GM12878 (cell line): ENCODE measurements at regions not wholly inside any gene's neighbourhood (a gene's known extent, or its start where the extent isn't known, plus 50 kb on each side); places are given as distances from the start of the nearest gene placed in this dataset.

Source experiments
- ATAC-seq: fragments of 200-7000 bp; cut with Tn5 transposase; 3 replicates; pipeline ENCODE4 v1.9.1; 2020; ENCODE audit warnings: mild to moderate bottlenecking, moderate library complexity
- BruUV-seq: library from RNA; stranded (reverse); fragments of 400-500 nt; replicated peaks from 2 replicates; lab custom pipeline; 2021; lab: Mats Ljungman, UMichigan
- CTCF ChIA-PET: fragments of 300-600 bp; sonication (Branson Sonifier 250); formaldehyde crosslinking; extraction: SDS; loops from one replicate; lab custom pipeline; 2021; ENCODE audit warnings: inconsistent platforms; lab: Yijun Ruan, JAX
- POLR2A ChIA-PET: fragments of 350-600 bp; formaldehyde crosslinking; extraction: SDS; loops from one replicate; lab custom pipeline; 2021; ENCODE audit warnings: inconsistent platforms; lab: Charles Lee
- RAD21 ChIA-PET: fragments of 300-600 bp; sonication (Branson Sonifier 250); formaldehyde crosslinking; loops from one replicate; lab custom pipeline; 2023; ENCODE audit warnings: antibody characterized with exemption; ENCODE audit not compliant: unreplicated experiment; lab: Charles Lee
- SMC1A ChIA-PET: fragments of 300-600 bp; sonication (Branson Sonifier 250); formaldehyde crosslinking; loops from one replicate; lab custom pipeline; 2023; ENCODE audit not compliant: unreplicated experiment, uncharacterized antibody; lab: Charles Lee
- DNase-seq: peaks from one replicate; pipeline ENCODE4 v3.0.0-alpha.2; 2011; ENCODE audit warnings: low read depth, low spot score
- FAIRE-seq: peaks from 3 replicates; lab custom pipeline; 2011; peaks lifted over from hg19 to GRCh38; lab: Jason Lieb, UNC
- H2AFZ ChIP-seq: 2 replicates; pipeline ENCODE4 v1.6.0; 2011; ENCODE audit warnings: low read depth, low read length, control low read depth; ENCODE audit not compliant: control insufficient read depth
- H3K27ac ChIP-seq: 2 replicates; pipeline ENCODE4 v1.5.1; 2011; ENCODE audit warnings: control low read depth; ENCODE audit not compliant: control insufficient read depth, insufficient read depth
- H3K27me3 ChIP-seq, 2 experiments: replicated peaks in 1 of 2; 2 replicates each; pipeline versions ENCODE4 v1.6.0 to v1.6.1; 2011; ENCODE audit warnings: low read length in 1 of 2; ENCODE audit not compliant: control insufficient read depth in 2 of 2, insufficient read depth in 2 of 2
- H3K36me3 ChIP-seq, 2 experiments: 2 replicates each; pipeline ENCODE4 v1.5.1; 2011; ENCODE audit warnings: low read length in 1 of 2; ENCODE audit not compliant: control insufficient read depth in 2 of 2, insufficient read depth in 2 of 2
- H3K4me1 ChIP-seq: 2 replicates; pipeline ENCODE4 v1.6.1; 2011; ENCODE audit warnings: mild to moderate bottlenecking, low read length, moderate library complexity, mixed read lengths; ENCODE audit not compliant: control insufficient read depth, insufficient read depth
- H3K4me2 ChIP-seq: 2 replicates; pipeline ENCODE4 v1.6.0; 2011; ENCODE audit warnings: control low read depth; ENCODE audit not compliant: control insufficient read depth, insufficient read depth
- H3K4me3 ChIP-seq: fragments of 200-600 bp; sonication (generic); 2 replicates; pipeline ENCODE4 v1.5.1; 2016
- H3K79me2 ChIP-seq: 2 replicates; pipeline ENCODE4 v1.6.0; 2011; ENCODE audit warnings: low read length; ENCODE audit not compliant: control insufficient read depth, insufficient read depth
- H3K9ac ChIP-seq: 2 replicates; pipeline ENCODE4 v1.8.0; 2011; ENCODE audit warnings: low read length, control low read depth, mixed read lengths; ENCODE audit not compliant: control insufficient read depth, insufficient read depth
- H3K9me3 ChIP-seq: replicated peaks from 3 replicates; pipeline ENCODE4 v1.5.1; 2011; ENCODE audit warnings: mild to moderate bottlenecking, low read length; ENCODE audit not compliant: control insufficient read depth, insufficient read depth
- H4K20me1 ChIP-seq: 2 replicates; pipeline ENCODE4 v1.6.0; 2011; ENCODE audit not compliant: control insufficient read depth, insufficient read depth
- CREB1 ChIP-seq: IDR thresholded peaks from 2 replicates; pipeline ENCODE4 v1.6.1; 2012; ENCODE audit warnings: low read depth, mild to moderate bottlenecking, inconsistent platforms
- LARP7 ChIP-seq: fragments of 450-650 bp; IDR thresholded peaks from 2 replicates; pipeline ENCODE4 v1.6.1; 2017; ENCODE audit warnings: mild to moderate bottlenecking
- NBN ChIP-seq: fragments of 450-650 bp; IDR thresholded peaks from 2 replicates; pipeline ENCODE4 v1.6.1; 2016
- PAX5 ChIP-seq: IDR thresholded peaks from 2 replicates; pipeline ENCODE4 v1.6.1; 2011; ENCODE audit warnings: low read depth, low read length, borderline replicate concordance
- PML ChIP-seq: IDR thresholded peaks from 2 replicates; pipeline ENCODE4 v1.6.1; 2012; ENCODE audit warnings: low read length, inconsistent platforms
- SIN3A ChIP-seq: IDR thresholded peaks from 2 replicates; pipeline ENCODE4 v1.6.1; 2012; ENCODE audit warnings: low read depth, low read length, improper control_type of control experiment
- SMAD1 ChIP-seq: fragments of 450-650 bp; IDR thresholded peaks from 2 replicates; pipeline ENCODE4 v1.6.1; 2018; ENCODE audit warnings: mild to moderate bottlenecking, low read depth; ENCODE audit not compliant: partially characterized antibody
- SMAD5 ChIP-seq: IDR thresholded peaks from 2 replicates; pipeline ENCODE4 v1.6.1; 2016; ENCODE audit warnings: antibody characterized with exemption, low read depth
- SMARCA5 ChIP-seq: fragments of 450-650 bp; IDR thresholded peaks from 2 replicates; pipeline ENCODE4 v1.6.1; 2017; ENCODE audit warnings: mild to moderate bottlenecking
- SUPT20H ChIP-seq: IDR thresholded peaks from 2 replicates; pipeline ENCODE4 v1.6.1; 2011; ENCODE audit warnings: low read depth, mild to moderate bottlenecking, low read length, moderate library complexity, borderline replicate concordance; ENCODE audit not compliant: control insufficient read depth
- TARDBP ChIP-seq: IDR thresholded peaks from 2 replicates; pipeline ENCODE4 v1.6.1; 2016; ENCODE audit warnings: borderline replicate concordance
- TCF12 ChIP-seq: IDR thresholded peaks from 2 replicates; pipeline ENCODE4 v1.6.1; 2011; ENCODE audit warnings: low read depth, mild to moderate bottlenecking, low read length
- ZZZ3 ChIP-seq: IDR thresholded peaks from 2 replicates; pipeline ENCODE4 v1.6.1; 2011; ENCODE audit warnings: low read depth; ENCODE audit not compliant: control insufficient read depth, insufficient read length
- WGBS: methylation state at CpG from one replicate; pipeline ENCODE4 v1.1.6; 2016; ENCODE audit warnings: low lambda C conversion rate; ENCODE audit not compliant: insufficient replicate concordance, insufficient coverage; ENCODE audit errors: missing lambda C conversion rate; 5-methylcytosine and 5-hydroxymethylcytosine counted together
- in situ Hi-C: fragments of 300-500 bp; cut with MboI; formaldehyde crosslinking; loops from 9 replicates; pipeline ENCODE4 v1.14.3; 2018; ENCODE audit warnings: mixed read lengths
- intact Hi-C: fragments of 100-400 bp; cut with micrococcal nuclease; formaldehyde crosslinking; loops from one replicate; pipeline ENCODE4 v1.14.2; 2022; ENCODE audit not compliant: unreplicated experiment
- TF ChIP-seq, protein P1 (sequence below): IDR thresholded peaks from 2 replicates; pipeline ENCODE4 v1.6.1; 2011; ENCODE audit warnings: low read depth, mild to moderate bottlenecking, low read length, moderate library complexity, borderline replicate concordance; ENCODE audit errors: extremely low read depth
- TF ChIP-seq, protein P2 (sequence below): fragments of 450-650 bp; IDR thresholded peaks from 2 replicates; pipeline ENCODE4 v1.6.1; 2017; ENCODE audit warnings: low read depth, mild to moderate bottlenecking, moderate library complexity

DNA sequence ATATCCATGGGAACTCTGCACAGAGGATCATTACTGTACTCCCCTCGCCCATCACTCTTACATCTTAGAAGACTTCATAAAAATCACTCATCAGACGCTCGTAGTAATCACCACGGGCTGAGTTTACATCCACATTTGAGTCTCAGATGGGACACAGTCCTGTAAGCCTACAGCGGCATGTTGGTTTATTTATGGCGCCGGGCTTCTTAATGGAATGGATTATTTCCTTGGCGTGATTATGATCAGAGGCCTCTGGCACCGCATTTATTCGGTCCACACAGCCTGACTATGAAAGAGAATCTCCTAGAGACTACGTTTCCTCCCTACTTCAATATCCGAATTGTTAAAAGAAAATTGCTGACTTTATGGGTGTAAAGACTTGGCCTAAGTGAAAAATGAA is 123.5 kb upstream of the FRMD4A start:
- Histone ChIP-seq H3K27me3 (no peaks in the 10 kb centered on the region), H3K4me2 (no peak overlapping the region), H3K36me3 (no peaks in the 10 kb centered on the region), H4K20me1 (no peaks in the 10 kb centered on the region), H3K9me3 (peaks cover 9% of the 10 kb centered on the region; the same call in 2 of the 3 replicates), H3K4me3 (no peak overlapping the region), H3K4me1 (peaks cover 4% of the 10 kb centered on the region), H3K9ac (no peak overlapping the region), H2AFZ (no peak overlapping the region), H3K27ac (no peak overlapping the region), H3K79me2 (no peaks in the 10 kb centered on the region)
- DNase-seq (no peak), FAIRE-seq (no peak), ATAC-seq (no peak)
- 58% methylated on average over 12 of the region's 12 CpGs for WGBS
- CTCF ChIA-PET = no interaction called here
- POLR2A ChIA-PET = interaction anchor here (0.6 kb wide), 1 partner anchor 727 kb away, joined by 4 read pairs; no protein-coding TSS in a partner anchor
- SMC1A ChIA-PET = interaction anchor here (0.6 kb wide), 1 partner anchor 296 kb away, joined by 3 read pairs; no protein-coding TSS in a partner anchor
- intact Hi-C loops = no loop called here
- no TSS peak for BruUV-seq
- in situ Hi-C loops = no loop called here
- TF ChIP-seq, protein P1, sequence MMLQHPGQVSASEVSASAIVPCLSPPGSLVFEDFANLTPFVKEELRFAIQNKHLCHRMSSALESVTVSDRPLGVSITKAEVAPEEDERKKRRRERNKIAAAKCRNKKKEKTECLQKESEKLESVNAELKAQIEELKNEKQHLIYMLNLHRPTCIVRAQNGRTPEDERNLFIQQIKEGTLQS = no peak
- no peak for TF ChIP-seq PML
- TF ChIP-seq SMARCA5 = no peak
- TF ChIP-seq CREB1 = no peak
- no peak for TF ChIP-seq SMAD5
- TF ChIP-seq, protein P2, sequence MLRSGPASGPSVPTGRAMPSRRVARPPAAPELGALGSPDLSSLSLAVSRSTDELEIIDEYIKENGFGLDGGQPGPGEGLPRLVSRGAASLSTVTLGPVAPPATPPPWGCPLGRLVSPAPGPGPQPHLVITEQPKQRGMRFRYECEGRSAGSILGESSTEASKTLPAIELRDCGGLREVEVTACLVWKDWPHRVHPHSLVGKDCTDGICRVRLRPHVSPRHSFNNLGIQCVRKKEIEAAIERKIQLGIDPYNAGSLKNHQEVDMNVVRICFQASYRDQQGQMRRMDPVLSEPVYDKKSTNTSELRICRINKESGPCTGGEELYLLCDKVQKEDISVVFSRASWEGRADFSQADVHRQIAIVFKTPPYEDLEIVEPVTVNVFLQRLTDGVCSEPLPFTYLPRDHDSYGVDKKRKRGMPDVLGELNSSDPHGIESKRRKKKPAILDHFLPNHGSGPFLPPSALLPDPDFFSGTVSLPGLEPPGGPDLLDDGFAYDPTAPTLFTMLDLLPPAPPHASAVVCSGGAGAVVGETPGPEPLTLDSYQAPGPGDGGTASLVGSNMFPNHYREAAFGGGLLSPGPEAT = no peak
- no peak for TF ChIP-seq LARP7
- no peak for TF ChIP-seq TARDBP
- no peak for TF ChIP-seq ZZZ3
- no peak for TF ChIP-seq NBN
- no peak for TF ChIP-seq PAX5
- TF ChIP-seq SIN3A = no peak
- no peak for TF ChIP-seq TCF12
- no peak for TF ChIP-seq SMAD1
- no peak for TF ChIP-seq SUPT20H
- RAD21 ChIA-PET = interaction anchor here (0.8 kb wide), 1 partner anchor 258 kb away, joined by 3 read pairs; no protein-coding TSS in a partner anchor
